ENCODE measurements at regions not wholly inside any gene's neighbourhood (a gene's known extent, or its start where the extent isn't known, plus 50 kb on each side); places are given as distances from the start of the nearest gene placed in this dataset.

GRCh38 chr2:118696786-118697465 lies 150.5 kb downstream of the EN1 start:
- DNase-seq: no peak

- DNase-seq: no peak
These were observed 154.1 kb downstream of the EN1 start for GRCh38 chr2:118693287-118693822.

- no peak for DNase-seq
These were observed 157.6 kb downstream of the EN1 start for GRCh38 chr2:118689874-118690273.

- DNase-seq: no peak
These were observed 158.0 kb downstream of the EN1 start for GRCh38 chr2:118689456-118689855.

GRCh38 chr2:118689033-118689432 lies 158.4 kb downstream of the EN1 start:
- DNase-seq: no peak

- DNase-seq: no peak
These were observed 159.8 kb downstream of the EN1 start for GRCh38 chr2:118687698-118688097.

- DNase-seq: no peak
These were observed 160.3 kb downstream of the EN1 start for GRCh38 chr2:118687192-118687591.

GRCh38 chr2:118686346-118686745 lies 161.1 kb downstream of the EN1 start:
- DNase-seq: no peak

GRCh38 chr2:118683460-118683859 lies 164.0 kb downstream of the EN1 start:
- DNase-seq: no peak

GRCh38 chr2:118678985-118679384 lies 168.5 kb downstream of the EN1 start:
- DNase-seq: no peak

- no peak for DNase-seq
These were observed 169.9 kb downstream of the EN1 start for GRCh38 chr2:118677546-118677945.

GRCh38 chr2:118675531-118675930 lies 171.9 kb downstream of the EN1 start:
- no peak for DNase-seq

GRCh38 chr2:118672571-118673158 lies 174.8 kb downstream of the EN1 start:
- no peak for DNase-seq

- no peak for DNase-seq
These were observed 175.6 kb downstream of the EN1 start for GRCh38 chr2:118671701-118672454.

GRCh38 chr2:118670838-118671237 lies 176.6 kb downstream of the EN1 start:
- no peak for DNase-seq

GRCh38 chr2:118670276-118670675 lies 177.2 kb downstream of the EN1 start:
- no peak for DNase-seq

GRCh38 chr2:118669654-118670053 lies 177.8 kb downstream of the EN1 start:
- DNase-seq: no peak

- no peak for DNase-seq
These were observed 178.7 kb downstream of the EN1 start for GRCh38 chr2:118668431-118669424.

GRCh38 chr2:118667964-118668363 lies 179.5 kb downstream of the EN1 start:
- DNase-seq: no peak

GRCh38 chr2:118667348-118667747 lies 180.1 kb downstream of the EN1 start:
- no peak for DNase-seq

GRCh38 chr2:118665784-118666529 lies 181.5 kb downstream of the EN1 start:
- DNase-seq: no peak

- DNase-seq: no peak
These were observed 186.3 kb downstream of the EN1 start for GRCh38 chr2:118661179-118661578.
